Nephron (organoid): ENCODE measurements at regions not wholly inside any gene's neighbourhood (a gene's known extent, or its start where the extent isn't known, plus 50 kb on each side); places are given as distances from the start of the nearest gene placed in this dataset.

ENCODE experiments used
- H3K27ac Mint-ChIP-seq, 3 experiments: 2 replicates each; pipeline ENCODE4 v1.8.0; 2020; ENCODE audit warnings: mixed read lengths in 3 of 3, mild to moderate bottlenecking in 2 of 3, moderate library complexity in 1 of 3
- H3K27me3 Mint-ChIP-seq: 2 replicates; pipeline ENCODE4 v1.8.0; 2021; ENCODE audit warnings: low read depth, mild to moderate bottlenecking, moderate library complexity, mixed read lengths
- H3K36me3 Mint-ChIP-seq: 2 replicates; pipeline ENCODE4 v1.8.0; 2020; ENCODE audit warnings: low read depth, mixed read lengths
- H3K4me1 Mint-ChIP-seq: 2 replicates; pipeline ENCODE4 v1.8.0; 2020; ENCODE audit warnings: mixed read lengths
- H3K4me3 Mint-ChIP-seq, 3 experiments: 2 replicates each; pipeline ENCODE4 v1.8.0; 2020; ENCODE audit warnings: mild to moderate bottlenecking in 3 of 3, mixed read lengths in 3 of 3, moderate library complexity in 2 of 3
- H3K9me3 Mint-ChIP-seq: 2 replicates; pipeline ENCODE4 v1.8.0; 2020; ENCODE audit warnings: mixed read lengths
- TF ChIP-seq, protein P1 (sequence below), 3 experiments: fragments of 200-600 bp; sonication (generic); IDR thresholded peaks; one replicate each; pipeline ENCODE4 v1.5.0; 2021; ENCODE audit warnings: antibody characterized with exemption in 3 of 3; ENCODE audit not compliant: unreplicated experiment in 3 of 3

DNA sequence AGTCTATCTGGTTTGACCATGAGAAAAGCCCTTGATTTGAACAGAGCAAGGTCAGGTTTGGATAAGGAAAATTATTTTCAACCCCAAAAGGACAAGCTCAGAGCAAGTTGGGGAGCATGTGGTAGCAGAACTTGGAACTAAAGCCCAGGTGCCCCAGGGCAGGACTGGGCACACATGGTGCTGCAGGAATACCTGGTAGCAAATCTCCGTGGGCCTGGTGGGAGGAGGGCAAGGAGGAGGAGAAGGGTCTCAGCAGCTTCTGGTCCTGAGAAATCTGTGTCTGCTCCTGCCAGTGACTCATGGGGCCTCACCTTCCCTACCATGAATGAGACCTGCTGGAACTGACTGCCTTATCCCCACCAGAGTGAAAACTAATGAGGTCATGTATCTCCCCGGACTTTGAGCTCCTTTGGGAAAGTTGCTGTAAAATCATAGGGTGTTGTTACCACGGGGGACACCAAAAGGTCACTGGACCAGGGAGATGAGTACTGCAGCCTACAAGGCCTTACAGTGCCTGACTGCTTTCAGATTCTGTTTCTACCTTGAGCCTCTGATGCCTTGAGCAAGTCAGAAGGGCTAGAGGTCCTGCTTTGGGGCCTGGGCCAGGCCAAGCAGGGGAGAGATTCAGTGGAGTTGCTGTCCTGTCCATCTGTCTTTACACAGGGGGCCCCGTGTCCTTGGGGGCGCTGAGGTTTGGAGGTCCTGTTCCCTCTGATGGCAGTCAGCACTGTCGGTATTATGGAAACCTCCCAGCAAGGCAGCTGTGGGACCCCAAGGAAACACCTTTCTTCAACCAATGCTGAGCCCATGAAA lies 304.0 kb downstream of the MYCN start:
- TF ChIP-seq, protein P1, sequence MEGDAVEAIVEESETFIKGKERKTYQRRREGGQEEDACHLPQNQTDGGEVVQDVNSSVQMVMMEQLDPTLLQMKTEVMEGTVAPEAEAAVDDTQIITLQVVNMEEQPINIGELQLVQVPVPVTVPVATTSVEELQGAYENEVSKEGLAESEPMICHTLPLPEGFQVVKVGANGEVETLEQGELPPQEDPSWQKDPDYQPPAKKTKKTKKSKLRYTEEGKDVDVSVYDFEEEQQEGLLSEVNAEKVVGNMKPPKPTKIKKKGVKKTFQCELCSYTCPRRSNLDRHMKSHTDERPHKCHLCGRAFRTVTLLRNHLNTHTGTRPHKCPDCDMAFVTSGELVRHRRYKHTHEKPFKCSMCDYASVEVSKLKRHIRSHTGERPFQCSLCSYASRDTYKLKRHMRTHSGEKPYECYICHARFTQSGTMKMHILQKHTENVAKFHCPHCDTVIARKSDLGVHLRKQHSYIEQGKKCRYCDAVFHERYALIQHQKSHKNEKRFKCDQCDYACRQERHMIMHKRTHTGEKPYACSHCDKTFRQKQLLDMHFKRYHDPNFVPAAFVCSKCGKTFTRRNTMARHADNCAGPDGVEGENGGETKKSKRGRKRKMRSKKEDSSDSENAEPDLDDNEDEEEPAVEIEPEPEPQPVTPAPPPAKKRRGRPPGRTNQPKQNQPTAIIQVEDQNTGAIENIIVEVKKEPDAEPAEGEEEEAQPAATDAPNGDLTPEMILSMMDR (IDR thresholded peaks at IDR 0.05; ENCODE audit: unreplicated experiment in 3 of 3) = no peak
- Mint-ChIP-seq H3K4me3 (no peak overlapping the region), H3K4me1 (peaks cover 22% of the 10 kb centered on the region), H3K27me3 (peaks cover 24% of the 10 kb centered on the region), H3K27ac (no peak overlapping the region), H3K36me3 (no peaks in the 10 kb centered on the region), H3K9me3 (no peaks in the 10 kb centered on the region)

DNA sequence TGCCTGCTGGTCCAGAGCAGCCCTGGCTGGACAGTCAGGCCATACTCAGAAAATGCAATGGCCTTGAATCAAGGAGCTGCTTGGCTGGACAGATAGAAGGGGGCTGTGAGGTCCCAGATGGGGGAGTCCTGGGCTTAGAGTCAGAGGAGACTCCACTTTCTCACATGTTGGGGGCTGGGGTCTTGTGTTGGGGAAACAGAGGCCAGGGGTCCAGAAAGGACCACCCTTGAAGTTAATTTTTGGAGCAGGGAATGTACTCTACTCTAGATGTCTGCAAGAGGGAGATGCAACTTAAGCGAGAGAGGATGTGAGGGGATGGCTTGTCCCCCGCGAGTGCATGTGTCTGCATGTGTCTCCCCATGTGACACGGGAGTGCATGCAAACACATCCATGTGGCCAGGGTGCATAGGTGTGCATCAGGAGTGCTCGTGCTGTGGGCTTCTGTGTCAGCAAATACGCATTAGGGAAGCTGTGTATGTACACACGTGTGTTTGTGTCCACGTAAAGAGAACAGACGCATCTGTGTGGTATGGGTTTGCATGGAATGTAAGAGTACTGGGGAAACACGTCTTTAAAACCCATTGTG lies 303.2 kb downstream of the MYCN start:
- H3K9me3 Mint-ChIP-seq = no peaks in the 10 kb centered on the region
- no peaks in the 10 kb centered on the region for H3K36me3 Mint-ChIP-seq
- H3K4me1 Mint-ChIP-seq = peaks cover 13% of the 10 kb centered on the region
- H3K4me3 Mint-ChIP-seq = no peak overlapping the region
- TF ChIP-seq, protein P1 (IDR thresholded peaks at IDR 0.05; ENCODE audit: unreplicated experiment in 3 of 3) = no peak
- no peak overlapping the region for H3K27ac Mint-ChIP-seq
- peaks cover 19% of the 10 kb centered on the region for H3K27me3 Mint-ChIP-seq

DNA sequence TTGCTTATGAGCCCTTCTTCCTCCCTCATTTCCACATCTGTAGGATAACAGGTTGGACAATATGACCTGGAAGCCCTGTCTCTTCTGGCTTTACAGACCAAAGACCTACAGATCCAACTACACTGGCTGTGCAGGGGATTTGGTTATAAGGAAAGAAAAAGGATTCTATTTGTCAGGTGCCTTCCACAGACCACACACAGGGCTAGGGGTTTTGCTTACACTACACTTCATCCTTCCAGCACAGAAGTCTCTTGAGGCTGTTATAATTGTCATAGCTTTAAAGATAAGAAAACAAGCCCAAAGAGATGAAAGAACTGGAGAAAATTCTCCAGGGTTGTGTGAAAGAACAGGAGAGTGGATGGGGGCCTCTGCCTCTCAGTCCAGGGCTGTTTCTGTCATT lies 302.6 kb downstream of the MYCN start:
- H3K9me3 Mint-ChIP-seq = no peaks in the 10 kb centered on the region
- H3K36me3 Mint-ChIP-seq = no peaks in the 10 kb centered on the region
- TF ChIP-seq, protein P1 (IDR thresholded peaks at IDR 0.05; ENCODE audit: unreplicated experiment in 3 of 3) = no peak
- H3K4me3 Mint-ChIP-seq = no peak overlapping the region
- H3K27ac Mint-ChIP-seq = no peak overlapping the region
- H3K27me3 Mint-ChIP-seq = peaks cover 18% of the 10 kb centered on the region
- H3K4me1 Mint-ChIP-seq = peaks cover 9% of the 10 kb centered on the region

DNA sequence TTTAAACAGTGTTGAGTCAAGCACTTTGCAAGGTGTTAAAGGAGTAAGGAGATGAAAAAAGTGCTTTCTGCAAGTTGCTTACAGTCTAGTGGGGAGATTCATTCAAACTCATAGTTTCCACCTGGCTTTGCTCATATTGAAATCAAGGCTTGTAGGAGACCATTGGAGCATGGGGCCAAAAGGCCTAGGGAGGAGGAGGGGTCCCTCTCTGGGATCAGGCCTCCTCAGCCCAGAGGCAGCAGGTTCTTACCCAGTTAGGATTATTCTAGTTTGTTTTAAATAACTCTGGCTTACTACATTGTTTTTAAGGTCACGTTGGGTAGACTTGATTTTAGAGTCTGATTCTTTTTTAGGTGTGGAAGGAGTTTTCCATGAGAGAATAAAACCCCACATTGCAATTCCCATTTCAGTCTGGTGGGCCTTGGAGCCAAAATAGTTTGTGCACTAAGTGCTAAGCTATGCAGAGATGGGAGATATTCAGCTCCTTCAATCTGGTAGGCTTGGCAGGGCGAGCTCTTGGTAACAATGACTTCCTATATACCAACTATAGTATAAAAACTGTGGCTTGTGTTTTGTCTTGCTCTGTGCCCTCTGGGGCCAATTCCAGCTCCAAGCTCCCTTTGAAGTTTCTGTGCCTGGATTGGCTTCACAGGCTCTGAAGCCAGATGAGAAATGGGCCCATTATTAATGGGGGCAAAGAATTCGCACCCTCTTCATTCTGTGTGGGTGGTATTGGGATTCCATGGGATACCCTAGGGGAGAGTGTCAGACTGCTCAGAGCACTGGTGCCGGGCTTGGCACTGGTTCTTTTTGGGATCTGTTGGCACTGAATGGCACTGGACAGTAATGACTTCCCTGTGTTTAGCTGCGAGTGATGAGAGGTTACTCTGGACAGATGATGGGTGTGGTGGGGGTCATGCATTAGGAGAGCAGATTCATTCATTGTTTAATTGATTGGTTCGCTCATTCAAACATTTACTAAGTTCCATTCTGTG lies 301.1 kb downstream of the MYCN start:
- Mint-ChIP-seq H3K36me3 (no peaks in the 10 kb centered on the region), H3K27ac (no peak overlapping the region), H3K9me3 (no peaks in the 10 kb centered on the region), H3K4me3 (no peak overlapping the region), H3K27me3 (peaks cover 18% of the 10 kb centered on the region), H3K4me1 (no peaks in the 10 kb centered on the region)
- TF ChIP-seq, protein P1 (IDR thresholded peaks at IDR 0.05; ENCODE audit: unreplicated experiment in 3 of 3) = no peak

DNA sequence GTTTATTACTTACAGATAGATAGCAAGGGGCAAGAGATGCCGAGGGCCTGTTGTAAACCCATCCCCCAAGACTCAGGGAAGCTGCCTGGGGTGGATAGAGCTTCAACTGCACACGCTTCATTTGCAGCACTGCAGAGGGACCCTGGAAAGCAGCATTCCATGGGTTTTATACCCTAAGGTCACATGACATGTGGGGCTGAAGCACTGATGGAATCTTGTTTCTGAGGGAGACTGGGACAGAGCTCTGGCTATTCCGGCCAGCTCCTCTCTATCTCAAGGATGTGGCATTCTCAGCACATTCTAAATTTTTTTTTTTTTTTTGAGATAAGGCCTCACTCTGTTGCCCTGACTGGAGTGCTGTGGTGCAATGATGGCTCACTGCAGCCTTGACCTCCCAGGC lies 300.1 kb downstream of the MYCN start:
- H3K9me3 Mint-ChIP-seq = peaks cover 5% of the 10 kb centered on the region
- no peak overlapping the region for H3K27ac Mint-ChIP-seq
- peaks cover 14% of the 10 kb centered on the region for H3K27me3 Mint-ChIP-seq
- no peak overlapping the region for H3K4me3 Mint-ChIP-seq
- no peaks in the 10 kb centered on the region for H3K36me3 Mint-ChIP-seq
- no peaks in the 10 kb centered on the region for H3K4me1 Mint-ChIP-seq
- TF ChIP-seq, protein P1 (IDR thresholded peaks at IDR 0.05; ENCODE audit: unreplicated experiment in 3 of 3) = no peak
